Keratinocyte (primary cell): ENCODE measurements at regions not wholly inside any gene's neighbourhood (a gene's known extent, or its start where the extent isn't known, plus 50 kb on each side); places are given as distances from the start of the nearest gene placed in this dataset.

Experiments
- CTCF ChIP-seq, 3 experiments: IDR thresholded peaks in 1 of 3; conservative IDR thresholded peaks in 1 of 3; optimal IDR thresholded peaks in 1 of 3; 2 replicates in 2 of 3; 3 replicates in 1 of 3; pipeline versions ENCODE3 to v1.5.1; 2011; ENCODE audit warnings: low read length in 3 of 3, mild to moderate bottlenecking in 3 of 3, moderate library complexity in 2 of 3, control low read depth in 1 of 3, inconsistent platforms in 1 of 3; ENCODE audit not compliant: insufficient read depth in 2 of 3; ENCODE audit errors: extremely low read depth in 1 of 3
- EZH2 ChIP-seq: IDR thresholded peaks from one replicate; pipeline ENCODE4 v1.6.1; 2012; ENCODE audit warnings: inconsistent platforms, mild to moderate bottlenecking, low read length, moderate library complexity

- TF ChIP-seq CTCF (optimal IDR thresholded peaks at IDR 0.05 in 1 of 3, IDR thresholded peaks at IDR 0.05 in 1 of 3, conservative IDR thresholded peaks at IDR 0.05 in 1 of 3; ENCODE audit: extremely low read depth in 1 of 3, insufficient read depth in 2 of 3, low read length in 3 of 3) (no peak), EZH2 (no peak)
Measured at GRCh38 chr19:28612275-28612769, 600.6 kb downstream of the UQCRFS1 start.
